H1 (cell line): ENCODE measurements at regions not wholly inside any gene's neighbourhood (a gene's known extent, or its start where the extent isn't known, plus 50 kb on each side); places are given as distances from the start of the nearest gene placed in this dataset.

ENCODE experiments used
- ASH2L ChIP-seq: fragments of 200-600, 300-600 bp; sonication (generic); IDR thresholded peaks from one replicate; pipeline ENCODE4 v1.7.1; 2017; ENCODE audit warnings: low read length
- CHD7 ChIP-seq: fragments of 300-600 bp; sonication (generic); IDR thresholded peaks from 2 replicates; pipeline ENCODE4 v1.7.1; 2012; ENCODE audit warnings: low read length, moderate library complexity, mild to moderate bottlenecking, inconsistent platforms; ENCODE audit not compliant: insufficient replicate concordance
- E2F6 ChIP-seq: IDR thresholded peaks from 2 replicates; pipeline ENCODE4 v1.6.1; 2012; ENCODE audit warnings: inconsistent platforms
- GTF2F1 ChIP-seq: IDR thresholded peaks from 2 replicates; pipeline ENCODE4 v1.6.1; 2012; ENCODE audit warnings: low read depth, low read length, improper control_type of control experiment, borderline replicate concordance
- JUN ChIP-seq: IDR thresholded peaks from 2 replicates; pipeline ENCODE4 v1.6.1; 2011; ENCODE audit warnings: low read depth, mild to moderate bottlenecking, improper control_type of control experiment, low read length
- MAX ChIP-seq: IDR thresholded peaks from 2 replicates; pipeline ENCODE4 v1.6.1; 2012; ENCODE audit warnings: inconsistent platforms
- PHF8 ChIP-seq: fragments of 200-600 bp; sonication (generic); conservative IDR thresholded peaks from 2 replicates; pipeline ENCODE4 v1.7.1; 2012; ENCODE audit warnings: low read depth, mild to moderate bottlenecking, inconsistent platforms, low read length, moderate library complexity
- RXRA ChIP-seq: IDR thresholded peaks from 2 replicates; pipeline ENCODE4 v1.6.1; 2011; ENCODE audit warnings: low read depth, mild to moderate bottlenecking, low read length, moderate library complexity; ENCODE audit not compliant: insufficient read depth
- TAF1 ChIP-seq: IDR thresholded peaks from 2 replicates; pipeline ENCODE4 v1.6.1; 2011; ENCODE audit warnings: mild to moderate bottlenecking, low read depth, low read length

GRCh38 chr3:153657461-153657860 lies 463.7 kb upstream of the ARHGEF26 start (continued):
- TF ChIP-seq CHD7 (no peak), ASH2L (no peak), E2F6 (no peak), RXRA (no peak), TAF1 (no peak), PHF8 (no peak), GTF2F1 (no peak), JUN (no peak), MAX (no peak)
